ENCODE measurements at regions not wholly inside any gene's neighbourhood (a gene's known extent, or its start where the extent isn't known, plus 50 kb on each side); places are given as distances from the start of the nearest gene placed in this dataset.

GRCh38 chr7:134378562-134378961, 61.8 kb upstream of the SLC35B4 start (continued):
- TF ChIP-seq E2F1 (CRISPR knock-in tag; IDR thresholded peaks at IDR 0.05) (no peak), ZNF263 (CRISPR knock-in tag; IDR thresholded peaks at IDR 0.05; ENCODE audit: low read depth) (no peak), FOXP1 (CRISPR knock-in tag; IDR thresholded peaks at IDR 0.05; ENCODE audit: borderline replicate concordance) (no peak), TP53 (CRISPR knock-in tag; IDR thresholded peaks at IDR 0.05) (no peak), USF2 (CRISPR knock-in tag; IDR thresholded peaks at IDR 0.05) (no peak), PREB (CRISPR knock-in tag; IDR thresholded peaks at IDR 0.05; ENCODE audit: borderline replicate concordance) (no peak), NR3C1 (CRISPR knock-in tag; conservative IDR thresholded peaks at IDR 0.05; ENCODE audit: low read depth) (no peak)

GRCh38 chr7:134376693-134377092, 60.0 kb upstream of the SLC35B4 start:
- Mint-ChIP-seq H3K4me3 (no peak overlapping the region), H3K36me3 (no peaks in the 10 kb centered on the region), H3K27me3 (ENCODE audit: low read depth) (no peaks in the 10 kb centered on the region; the same call in 1 of the 2 replicates), H3K4me1 (no peaks in the 10 kb centered on the region), H3K27ac (no peak overlapping the region), H3K9me3 (peaks cover 15% of the 10 kb centered on the region)
- POLR2A ChIA-PET: no interaction called here
- TF ChIP-seq TEAD4 (CRISPR knock-in tag; IDR thresholded peaks at IDR 0.05): no peak
- no peak for TF ChIP-seq PRDM15 (CRISPR knock-in tag; IDR thresholded peaks at IDR 0.05)
- TF ChIP-seq MXD4 (CRISPR knock-in tag; IDR thresholded peaks at IDR 0.05; ENCODE audit: borderline replicate concordance): no peak
- TF ChIP-seq AR (CRISPR knock-in tag; IDR thresholded peaks at IDR 0.05): no peak
- TF ChIP-seq FOXP1 (CRISPR knock-in tag; IDR thresholded peaks at IDR 0.05; ENCODE audit: borderline replicate concordance): no peak
- TF ChIP-seq RORB (CRISPR knock-in tag; IDR thresholded peaks at IDR 0.05): no peak
- no peak for TF ChIP-seq ZBTB21 (CRISPR knock-in tag; IDR thresholded peaks at IDR 0.05; ENCODE audit: borderline replicate concordance)
- TF ChIP-seq SOX15 (CRISPR knock-in tag; IDR thresholded peaks at IDR 0.05): no peak
- no peak for TF ChIP-seq ZNF396 (CRISPR knock-in tag; IDR thresholded peaks at IDR 0.05; ENCODE audit: borderline replicate concordance)
- no peak for TF ChIP-seq ZNF425 (CRISPR knock-in tag; conservative IDR thresholded peaks at IDR 0.05)
- no peak for TF ChIP-seq ZMAT4 (CRISPR knock-in tag; IDR thresholded peaks at IDR 0.05)
- no peak for ATAC-seq
- CTCF ChIA-PET: no interaction called here
- DNase-seq (ENCODE audit: low spot score): no peak

All from WTC11 (cell line).